ENCODE measurements at regions not wholly inside any gene's neighbourhood (a gene's known extent, or its start where the extent isn't known, plus 50 kb on each side); places are given as distances from the start of the nearest gene placed in this dataset.

DNA sequence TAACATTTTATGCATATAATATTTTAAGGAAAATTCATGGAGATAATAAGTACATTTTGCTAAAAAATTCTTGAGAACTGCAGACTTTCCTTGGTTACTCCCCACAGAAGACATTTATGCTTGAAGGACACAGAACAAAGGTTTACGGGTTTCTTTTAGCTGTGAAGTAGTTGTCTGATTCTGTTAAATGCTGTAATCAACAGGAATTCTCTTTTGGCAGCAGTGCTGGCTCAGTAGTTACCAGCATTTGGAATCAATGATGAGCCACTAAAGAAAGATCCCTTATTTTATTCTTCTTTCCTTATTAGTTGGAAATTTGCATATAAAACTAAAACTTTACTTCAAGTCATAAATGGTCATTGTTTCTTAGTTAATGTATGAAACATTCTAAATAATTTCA is 199.3 kb upstream of the FAT4 start:
- no peak for DNase-seq
- WGBS, 2 donors, result 19 to 22% methylated on average over 1 of the region's 1 CpG

DNA sequence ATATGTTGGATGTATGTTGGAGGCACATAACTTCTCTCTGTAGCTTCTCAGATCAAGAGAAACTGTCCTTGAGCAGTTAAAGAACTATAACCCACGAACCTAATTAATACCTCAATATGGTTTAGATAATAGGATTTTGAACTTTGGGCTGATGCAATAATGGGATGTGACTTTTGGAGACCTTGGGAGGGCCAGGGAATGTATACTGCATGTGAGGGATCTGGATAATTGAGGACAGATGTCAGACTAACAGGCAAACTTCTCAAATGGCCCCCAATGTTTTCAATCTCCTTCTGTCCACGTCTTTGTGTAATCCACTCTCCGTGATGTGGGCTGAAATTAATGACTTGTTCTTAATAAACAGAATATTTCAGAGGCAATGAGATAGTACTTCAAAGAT is 202.2 kb upstream of the FAT4 start:
- Histone ChIP-seq H3K4me1 (no peaks in the 10 kb centered on the region), H3K27me3 (no peaks in the 10 kb centered on the region), H3K27ac (no peak overlapping the region), H3K4me3 (no peak overlapping the region), H3K36me3 (no peaks in the 10 kb centered on the region), H3K9me3 (no peaks in the 10 kb centered on the region)
- intact Hi-C loops (cut with DNase I), result no loop called here
- DNase-seq, result no peak
- TF ChIP-seq, protein P1, sequence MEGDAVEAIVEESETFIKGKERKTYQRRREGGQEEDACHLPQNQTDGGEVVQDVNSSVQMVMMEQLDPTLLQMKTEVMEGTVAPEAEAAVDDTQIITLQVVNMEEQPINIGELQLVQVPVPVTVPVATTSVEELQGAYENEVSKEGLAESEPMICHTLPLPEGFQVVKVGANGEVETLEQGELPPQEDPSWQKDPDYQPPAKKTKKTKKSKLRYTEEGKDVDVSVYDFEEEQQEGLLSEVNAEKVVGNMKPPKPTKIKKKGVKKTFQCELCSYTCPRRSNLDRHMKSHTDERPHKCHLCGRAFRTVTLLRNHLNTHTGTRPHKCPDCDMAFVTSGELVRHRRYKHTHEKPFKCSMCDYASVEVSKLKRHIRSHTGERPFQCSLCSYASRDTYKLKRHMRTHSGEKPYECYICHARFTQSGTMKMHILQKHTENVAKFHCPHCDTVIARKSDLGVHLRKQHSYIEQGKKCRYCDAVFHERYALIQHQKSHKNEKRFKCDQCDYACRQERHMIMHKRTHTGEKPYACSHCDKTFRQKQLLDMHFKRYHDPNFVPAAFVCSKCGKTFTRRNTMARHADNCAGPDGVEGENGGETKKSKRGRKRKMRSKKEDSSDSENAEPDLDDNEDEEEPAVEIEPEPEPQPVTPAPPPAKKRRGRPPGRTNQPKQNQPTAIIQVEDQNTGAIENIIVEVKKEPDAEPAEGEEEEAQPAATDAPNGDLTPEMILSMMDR (IDR thresholded peaks at IDR 0.05), result no peak
- TF ChIP-seq POLR2A (IDR thresholded peaks at IDR 0.05), result no peak
- WGBS, 2 donors, result 69 to 89% methylated on average over 3 of the region's 3 CpGs

More for the DNA sequence above, 199.3 kb upstream of the FAT4 start:
- Histone ChIP-seq H3K36me3 (no peaks in the 10 kb centered on the region), H3K27ac (no peak overlapping the region), H3K4me1 (no peaks in the 10 kb centered on the region), H3K27me3 (no peaks in the 10 kb centered on the region), H3K9me3 (no peaks in the 10 kb centered on the region), H3K4me3 (no peak overlapping the region)
- intact Hi-C loops (cut with DNase I), result no loop called here
- TF ChIP-seq POLR2A (IDR thresholded peaks at IDR 0.05), result no peak
- TF ChIP-seq, protein P1 (IDR thresholded peaks at IDR 0.05), result no peak

GRCh38 chr4:125111323-125111722 is 203.4 kb upstream of the FAT4 start:
- H3K4me1 ChIP-seq, result no peaks in the 10 kb centered on the region
- H3K27ac ChIP-seq, result no peak overlapping the region
- intact Hi-C loops (cut with DNase I), result no loop called here
- 82 to 83% methylated on average over 3 of the region's 3 CpGs for WGBS, 2 donors
- no peak overlapping the region for H3K4me3 ChIP-seq
- no peaks in the 10 kb centered on the region for H3K27me3 ChIP-seq
- no peaks in the 10 kb centered on the region for H3K36me3 ChIP-seq
- DNase-seq, result no peak
- no peak for TF ChIP-seq POLR2A (IDR thresholded peaks at IDR 0.05)
- TF ChIP-seq, protein P1 (IDR thresholded peaks at IDR 0.05), result no peak
- no peaks in the 10 kb centered on the region for H3K9me3 ChIP-seq

DNA sequence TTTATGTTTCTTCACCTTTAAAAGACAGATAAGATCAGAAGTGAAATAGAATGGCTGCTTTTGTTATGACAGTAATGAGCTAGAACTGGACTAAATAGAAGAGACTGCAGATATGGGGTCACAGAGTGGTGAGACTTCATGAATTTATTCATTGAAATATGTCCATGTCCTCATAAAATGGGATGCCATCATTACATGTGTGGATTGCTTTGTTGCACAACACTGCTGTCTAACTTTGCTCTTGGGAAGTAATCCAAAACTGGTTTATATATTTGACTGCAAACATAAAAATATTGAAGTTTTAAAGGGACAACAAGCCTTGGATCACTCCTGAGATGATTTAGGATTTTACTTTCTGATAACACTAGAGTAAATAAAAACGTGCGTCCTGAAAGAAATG is 209.2 kb upstream of the FAT4 start:
- Histone ChIP-seq H3K9me3 (no peaks in the 10 kb centered on the region), H3K4me3 (no peak overlapping the region), H3K4me1 (no peaks in the 10 kb centered on the region), H3K27me3 (no peaks in the 10 kb centered on the region), H3K36me3 (no peaks in the 10 kb centered on the region), H3K27ac (no peak overlapping the region)
- WGBS, 2 donors, result 83 to 93% methylated on average over 2 of the region's 2 CpGs
- intact Hi-C loops (cut with DNase I), result no loop called here
- TF ChIP-seq, protein P1 (IDR thresholded peaks at IDR 0.05), result no peak
- TF ChIP-seq POLR2A (IDR thresholded peaks at IDR 0.05), result no peak
- DNase-seq, result no peak

GRCh38 chr4:125104616-125105015 is 210.1 kb upstream of the FAT4 start:
- WGBS, 2 donors, result 59 to 90% methylated on average over 2 of the region's 2 CpGs
- DNase-seq, result no peak
- H3K27me3 ChIP-seq, result no peaks in the 10 kb centered on the region
- H3K27ac ChIP-seq, result no peak overlapping the region
- H3K9me3 ChIP-seq, result no peaks in the 10 kb centered on the region
- no peak for TF ChIP-seq POLR2A (IDR thresholded peaks at IDR 0.05)
- TF ChIP-seq, protein P1 (IDR thresholded peaks at IDR 0.05), result no peak
- H3K36me3 ChIP-seq, result no peaks in the 10 kb centered on the region
- no peaks in the 10 kb centered on the region for H3K4me1 ChIP-seq
- H3K4me3 ChIP-seq, result no peak overlapping the region
- intact Hi-C loops (cut with DNase I), result no loop called here

All from esophagus squamous epithelium (tissue), 5 donors.